H7 (cell line): ENCODE measurements at regions not wholly inside any gene's neighbourhood (a gene's known extent, or its start where the extent isn't known, plus 50 kb on each side); places are given as distances from the start of the nearest gene placed in this dataset.
A peak's percentile ranks its signal among the peaks of the same experiment; 100 is the strongest.
"Not testable (repeated sequence)": the region's sequence is repeated elsewhere in the genome, so short reads cannot be mapped to it uniquely, and the experiment has no call there.

Source experiments
- DNase-seq: peaks from one replicate; pipeline ENCODE4 v3.0.0; 2012
- H3K27me3 ChIP-seq: 2 replicates; pipeline ENCODE4 v1.6.0; 2011; ENCODE audit warnings: mild to moderate bottlenecking, low read length; ENCODE audit not compliant: control insufficient read depth, insufficient read depth
- H3K36me3 ChIP-seq: replicated peaks from 2 replicates; pipeline ENCODE4 v1.5.1; 2011; ENCODE audit warnings: low read length; ENCODE audit not compliant: control insufficient read depth, insufficient read depth
- H3K4me3 ChIP-seq: 2 replicates; pipeline ENCODE4 v1.5.1; 2011; ENCODE audit warnings: low read depth, mild to moderate bottlenecking, control low read depth, low read length, moderate library complexity; ENCODE audit not compliant: insufficient read depth

GRCh38 chrX:140164391-140164790 is 199.1 kb upstream of the CXorf66 start:
- Histone ChIP-seq H3K36me3 (no peaks in the 10 kb centered on the region), H3K4me3 (no peak overlapping the region), H3K27me3 (no peaks in the 10 kb centered on the region)
- no peak for DNase-seq

DNA sequence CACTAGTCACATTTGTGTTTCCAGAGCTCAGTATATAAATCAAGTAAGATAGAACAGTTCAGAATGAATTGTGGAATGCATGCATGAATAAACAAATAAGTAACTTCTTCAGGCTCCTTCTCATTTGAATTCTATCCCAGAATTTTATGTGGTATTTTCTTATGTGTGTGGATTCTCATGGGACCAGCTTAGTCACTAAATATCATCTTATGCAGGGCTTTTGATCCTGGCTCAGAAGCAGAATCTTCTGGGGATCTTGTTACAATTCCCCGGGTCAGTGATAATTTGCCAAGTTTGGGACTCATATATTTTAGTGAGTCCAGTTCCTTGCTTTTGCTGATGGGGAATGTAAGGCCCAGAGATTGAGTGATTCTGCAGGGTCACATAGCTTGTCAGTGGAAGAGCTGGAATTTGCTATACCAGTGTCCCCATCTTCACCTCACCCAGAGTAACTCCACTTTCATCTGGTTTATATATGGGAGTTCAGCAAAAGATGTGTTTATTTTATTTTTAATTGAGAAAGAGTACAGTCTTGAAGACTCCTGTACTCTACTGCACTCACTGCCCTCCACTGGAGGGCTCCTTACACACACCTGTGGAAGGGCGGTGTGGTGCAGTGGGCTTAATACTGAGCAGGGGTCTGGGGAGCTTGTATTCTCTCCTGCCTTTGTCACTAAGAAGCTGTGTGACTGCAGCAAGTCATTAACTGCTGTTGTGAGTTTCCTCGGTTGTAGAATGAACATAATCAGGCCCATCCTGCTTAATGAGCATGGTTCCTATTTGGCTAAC is 198.2 kb upstream of the CXorf66 start:
- Histone ChIP-seq H3K27me3 (no peaks in the 10 kb centered on the region), H3K4me3 (no peak overlapping the region), H3K36me3 (no peaks in the 10 kb centered on the region)
- no peak for DNase-seq

GRCh38 chrX:140157611-140158010 is 192.3 kb upstream of the CXorf66 start:
- H3K36me3 ChIP-seq, result no peaks in the 10 kb centered on the region
- peak; percentile 38 for DNase-seq
- H3K4me3 ChIP-seq, result no peak overlapping the region
- no peaks in the 10 kb centered on the region for H3K27me3 ChIP-seq

- Histone ChIP-seq H3K4me3 (no peak overlapping the region), H3K36me3 (no peaks in the 10 kb centered on the region), H3K27me3 (no peaks in the 10 kb centered on the region)
- DNase-seq, result no peak
Observed at GRCh38 chrX:140157143-140157542, 191.8 kb upstream of the CXorf66 start.

DNA sequence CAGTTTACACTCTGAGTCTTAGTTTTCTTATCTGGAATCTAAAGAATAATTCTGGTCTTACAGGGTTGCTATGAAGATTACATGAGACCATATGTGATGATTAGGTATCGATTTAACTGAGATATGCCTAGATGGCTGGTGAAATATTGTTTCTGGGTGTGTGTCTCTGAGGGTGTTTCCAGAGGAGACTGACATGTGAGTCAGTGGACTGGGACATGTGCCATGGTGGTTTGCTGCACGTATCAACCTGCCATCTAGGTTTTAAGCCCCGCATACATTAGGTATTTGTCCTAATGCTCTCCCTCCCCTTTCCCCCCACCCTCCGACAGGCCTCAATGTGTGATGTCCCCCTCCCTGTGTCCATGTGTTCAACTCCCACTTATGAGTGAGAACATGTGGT is 186.0 kb upstream of the CXorf66 start:
- DNase-seq, result no peak
- no peak overlapping the region for H3K4me3 ChIP-seq
- H3K36me3 ChIP-seq, result no peaks in the 10 kb centered on the region
- H3K27me3 ChIP-seq, result no peaks in the 10 kb centered on the region; the same call in 1 of the 2 replicates

- DNase-seq, result peak; percentile 43
- Histone ChIP-seq H3K36me3 (no peaks in the 10 kb centered on the region), H3K4me3 (no peak overlapping the region), H3K27me3 (no peaks in the 10 kb centered on the region; the same call in 1 of the 2 replicates)
Observed at GRCh38 chrX:140149761-140150160, 184.4 kb upstream of the CXorf66 start.

DNA sequence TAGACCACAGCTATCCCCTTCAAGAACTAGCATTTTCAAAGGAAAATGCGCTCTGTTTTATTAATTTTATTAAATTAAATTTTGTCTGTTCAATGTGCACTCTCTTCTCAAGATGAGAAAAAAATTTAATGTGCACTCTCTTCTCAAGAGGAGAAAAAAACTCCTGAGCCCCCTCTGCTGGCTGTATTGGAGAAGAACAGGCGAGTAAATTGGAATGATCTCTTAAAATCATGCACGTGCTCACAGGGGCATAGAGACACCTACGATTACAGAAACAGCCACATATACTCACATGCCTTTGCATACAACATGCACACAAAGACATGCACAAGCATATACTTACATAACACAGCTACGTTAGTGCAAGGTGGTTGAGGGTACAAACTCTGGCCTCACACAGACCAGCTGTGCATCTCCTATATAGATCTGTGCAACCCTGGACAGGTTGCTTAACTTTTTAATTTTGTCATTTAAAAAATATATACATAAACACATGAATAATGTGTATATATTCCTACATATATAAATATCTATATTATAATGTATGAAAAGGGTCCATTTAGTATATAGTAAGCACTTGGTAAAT is 176.2 kb upstream of the CXorf66 start:
- Histone ChIP-seq H3K4me3 (no peak overlapping the region), H3K36me3 (no peaks in the 10 kb centered on the region), H3K27me3 (no peaks in the 10 kb centered on the region)
- peak; percentile 65 for DNase-seq

DNA sequence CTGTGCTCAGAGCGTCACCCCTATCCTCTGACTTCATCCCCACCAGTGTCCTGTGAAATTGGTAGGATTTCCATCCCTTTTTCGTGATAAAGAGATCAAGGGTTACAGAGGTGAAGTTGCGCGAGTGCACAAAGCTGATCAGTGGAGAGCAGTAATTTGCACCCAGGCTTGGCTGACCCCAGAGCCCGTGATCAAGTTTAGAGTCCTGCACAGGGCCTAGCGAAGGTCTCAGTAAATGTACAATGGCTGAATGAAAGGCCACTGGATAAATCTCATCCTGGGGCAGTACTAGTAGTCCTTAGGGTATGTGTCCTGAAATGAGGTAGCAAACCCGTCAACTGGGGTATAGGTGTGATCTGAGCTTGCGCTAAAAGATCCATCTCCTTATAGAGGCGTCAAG is 173.2 kb upstream of the CXorf66 start:
- H3K36me3 ChIP-seq, DNase-seq, H3K27me3 ChIP-seq, H3K4me3 ChIP-seq: not testable (repeated sequence)

- H3K27me3 ChIP-seq, H3K36me3 ChIP-seq, DNase-seq, H3K4me3 ChIP-seq: not testable (repeated sequence)
Observed at GRCh38 chrX:140138065-140138464, 172.7 kb upstream of the CXorf66 start.

DNA sequence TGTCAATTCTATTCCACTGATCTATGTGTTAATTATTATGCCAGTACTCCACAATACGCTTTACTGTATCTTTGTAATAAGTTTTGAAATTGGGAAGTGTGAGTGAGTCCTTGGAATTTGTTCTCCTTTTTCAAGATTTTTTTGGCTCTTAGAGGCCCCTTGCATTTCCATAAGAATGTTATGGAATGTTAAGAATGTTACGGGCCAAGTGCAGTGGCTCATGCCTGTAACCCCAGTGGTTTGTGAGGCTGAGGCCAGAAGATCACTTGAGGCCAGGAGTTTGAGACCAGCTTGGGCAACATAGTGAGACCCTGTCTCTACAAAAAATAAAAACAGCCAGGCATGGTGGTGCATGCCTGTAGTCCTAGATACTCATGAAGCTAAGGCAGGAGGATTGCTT is 167.6 kb upstream of the CXorf66 start:
- no peak for DNase-seq
- Histone ChIP-seq H3K4me3 (no peak overlapping the region), H3K36me3 (no peaks in the 10 kb centered on the region), H3K27me3 (no peaks in the 10 kb centered on the region)

GRCh38 chrX:140123446-140123845 is 158.1 kb upstream of the CXorf66 start:
- no peak for DNase-seq

DNA sequence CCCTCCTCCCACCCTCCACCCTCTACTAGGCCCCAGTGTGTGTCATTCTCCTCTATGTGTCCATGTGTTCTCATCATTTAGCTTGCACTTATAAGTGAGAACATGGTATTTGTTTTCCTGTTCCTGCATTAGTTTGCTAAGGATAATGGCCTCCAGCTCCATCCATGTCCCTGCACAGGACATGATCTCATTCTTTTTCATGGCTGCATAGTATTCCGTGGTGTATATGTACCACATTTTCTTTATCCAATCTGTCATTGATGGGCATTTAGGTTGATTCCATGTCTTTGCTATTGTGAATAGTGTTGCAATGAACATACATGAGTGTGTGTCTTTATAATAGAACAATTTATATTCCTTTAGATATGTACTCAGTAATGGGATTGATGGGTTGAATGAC is 148.7 kb upstream of the CXorf66 start:
- not testable (repeated sequence) for H3K4me3 ChIP-seq, H3K36me3 ChIP-seq, DNase-seq, H3K27me3 ChIP-seq

More at GRCh38 chrX:140123446-140123845, 158.1 kb upstream of the CXorf66 start:
- Histone ChIP-seq H3K27me3 (no peaks in the 10 kb centered on the region), H3K4me3 (no peak overlapping the region), H3K36me3 (no peaks in the 10 kb centered on the region)

GRCh38 chrX:140110081-140110650 is 144.8 kb upstream of the CXorf66 start:
- H3K4me3 ChIP-seq, result no peak overlapping the region
- H3K36me3 ChIP-seq, result no peaks in the 10 kb centered on the region
- H3K27me3 ChIP-seq, result no peaks in the 10 kb centered on the region
- DNase-seq, result no peak

GRCh38 chrX:140104760-140105159 is 139.4 kb upstream of the CXorf66 start:
- no peak for DNase-seq
- no peaks in the 10 kb centered on the region for H3K27me3 ChIP-seq
- no peak overlapping the region for H3K4me3 ChIP-seq
- no peaks in the 10 kb centered on the region for H3K36me3 ChIP-seq

DNA sequence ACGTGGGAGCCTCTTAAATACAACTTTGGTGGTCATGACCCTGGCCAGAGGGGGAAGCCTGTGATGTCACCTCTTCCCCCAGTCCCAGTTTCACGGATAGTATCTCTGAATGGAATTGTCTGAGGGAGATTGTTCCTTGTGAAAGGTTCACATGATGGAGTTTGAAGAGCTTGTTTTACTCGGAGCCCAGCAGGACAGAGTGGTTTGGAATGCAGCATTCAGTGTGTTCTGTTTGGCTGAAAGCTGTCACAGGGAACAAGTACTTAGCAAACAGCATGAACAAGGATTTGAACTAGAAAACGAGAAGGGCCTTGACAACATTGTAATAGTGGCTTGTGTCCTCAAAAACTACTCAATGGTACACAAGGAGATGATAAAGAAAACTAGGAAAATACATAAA is 133.9 kb upstream of the CXorf66 start:
- H3K36me3 ChIP-seq, result no peaks in the 10 kb centered on the region
- no peaks in the 10 kb centered on the region for H3K27me3 ChIP-seq

More for the DNA sequence above, 133.9 kb upstream of the CXorf66 start:
- no peak for DNase-seq
- H3K4me3 ChIP-seq, result no peak overlapping the region
